H1 (cell line): ENCODE measurements at regions not wholly inside any gene's neighbourhood (a gene's known extent, or its start where the extent isn't known, plus 50 kb on each side); places are given as distances from the start of the nearest gene placed in this dataset.

ENCODE experiments used
- CTCF ChIA-PET: fragments of 300-600 bp; sonication (Branson Sonifier 250); formaldehyde crosslinking; loops from one replicate; lab custom pipeline; 2021; ENCODE audit not compliant: partially characterized antibody; lab: Charles Lee
- POLR2A ChIA-PET: fragments of 300-600 bp; sonication (Branson Sonifier 250); formaldehyde crosslinking; loops from one replicate; lab custom pipeline; 2021; ENCODE audit warnings: inconsistent platforms; ENCODE audit not compliant: partially characterized antibody; lab: Charles Lee
- DNase-seq, 2 experiments: peaks; one replicate each; pipeline versions ENCODE4 v3.0.0 to v3.0.0-alpha.2; 2010 to 2022; ENCODE audit warnings: low spot score in 2 of 2, low read depth in 1 of 2, mixed read lengths in 1 of 2
- FAIRE-seq: peaks from 2 replicates; lab custom pipeline; 2011; peaks lifted over from hg19 to GRCh38; lab: Jason Lieb, UNC
- H2AFZ ChIP-seq: 2 replicates; pipeline ENCODE4 v1.8.1; 2012; ENCODE audit warnings: low read length, inconsistent platforms
- H2AK5ac ChIP-seq: 2 replicates; pipeline ENCODE4 v1.6.1; 2013; ENCODE audit warnings: low read depth, low read length
- H2BK120ac ChIP-seq: replicated peaks from 2 replicates; pipeline ENCODE3; 2013; ENCODE audit warnings: low read depth, low read length, inconsistent platforms
- H2BK12ac ChIP-seq: 2 replicates; pipeline ENCODE4 v1.6.1; 2013; ENCODE audit warnings: low read depth, low read length
- H2BK15ac ChIP-seq: 2 replicates; pipeline ENCODE4 v1.6.1; 2013; ENCODE audit warnings: low read length
- H2BK20ac ChIP-seq: 2 replicates; pipeline ENCODE4 v1.6.1; 2013; ENCODE audit warnings: low read length
- H2BK5ac ChIP-seq: 2 replicates; pipeline ENCODE4 v1.6.1; 2013; ENCODE audit warnings: low read depth, low read length
- H3K14ac ChIP-seq: 2 replicates; pipeline ENCODE4 v1.6.1; 2013; ENCODE audit warnings: inconsistent platforms; ENCODE audit not compliant: insufficient read length
- H3K18ac ChIP-seq: 2 replicates; pipeline ENCODE4 v1.6.1; 2013; ENCODE audit warnings: low read length; ENCODE audit errors: extremely low read depth
- H3K23ac ChIP-seq: 2 replicates; pipeline ENCODE4 v1.6.1; 2013; ENCODE audit warnings: inconsistent platforms; ENCODE audit not compliant: insufficient read length
- H3K23me2 ChIP-seq: 2 replicates; pipeline ENCODE4 v1.6.1; 2013; ENCODE audit warnings: low read depth, low read length
- H3K27ac ChIP-seq: 2 replicates; pipeline ENCODE4 v1.6.1; 2011; ENCODE audit warnings: low read depth, low read length, inconsistent platforms
- H3K27me3 ChIP-seq, 4 experiments: replicated peaks in 1 of 4; 1 replicate in 1 of 4; 2 replicates in 3 of 4; pipeline versions ENCODE4 v1.6.1 to v1.8.1; 2011 to 2013; ENCODE audit warnings: low read length in 3 of 4, mild to moderate bottlenecking in 3 of 4, inconsistent platforms in 2 of 4, mixed read lengths in 2 of 4, moderate library complexity in 1 of 4; ENCODE audit not compliant: control insufficient read depth in 3 of 4, insufficient read depth in 3 of 4; ENCODE audit errors: extremely low read depth in 1 of 4
- H3K36me3 ChIP-seq, 4 experiments: 2 replicates each; pipeline versions ENCODE4 v1.6.1 to v1.8.1; 2011 to 2013; ENCODE audit warnings: mild to moderate bottlenecking in 4 of 4, low read length in 3 of 4, moderate library complexity in 2 of 4, control low read depth in 1 of 4, inconsistent platforms in 1 of 4; ENCODE audit not compliant: insufficient read depth in 4 of 4, control insufficient read depth in 2 of 4
- H3K4ac ChIP-seq: replicated peaks from 2 replicates; pipeline ENCODE3; 2013; ENCODE audit warnings: low read length, low read depth, mixed read lengths, inconsistent platforms; ENCODE audit not compliant: insufficient read length
- H3K4me1 ChIP-seq, 4 experiments: replicated peaks in 1 of 4; 1 replicate in 1 of 4; 2 replicates in 3 of 4; pipeline versions ENCODE4 v1.6.1 to v1.8.1; 2011 to 2013; ENCODE audit warnings: low read length in 3 of 4, inconsistent platforms in 2 of 4, mixed read lengths in 1 of 4; ENCODE audit not compliant: insufficient read depth in 4 of 4, control insufficient read depth in 3 of 4
- H3K4me2 ChIP-seq, 2 experiments: 2 replicates each; pipeline versions ENCODE4 v1.6.1 to v1.8.1; 2011 to 2013; ENCODE audit warnings: low read depth in 2 of 2, low read length in 2 of 2, control low read depth in 1 of 2, inconsistent platforms in 1 of 2, mild to moderate bottlenecking in 1 of 2; ENCODE audit not compliant: insufficient read depth in 1 of 2
- H3K4me3 ChIP-seq, 4 experiments: fragments of 200-600, 300-600 bp in 1 of 4; sonication (generic), shearing (Covaris generic), sonication (Bioruptor Twin) in 1 of 4; 2 replicates each; pipeline versions ENCODE4 v1.5.1 to v1.8.1; 2011 to 2016; ENCODE audit warnings: low read length in 4 of 4, low read depth in 3 of 4, control low read depth in 2 of 4, inconsistent platforms in 2 of 4, mild to moderate bottlenecking in 2 of 4, mixed read lengths in 1 of 4, moderate library complexity in 1 of 4; ENCODE audit not compliant: insufficient read depth in 2 of 4; ENCODE audit errors: extremely low read depth in 1 of 4
- H3K56ac ChIP-seq: replicated peaks from 2 replicates; pipeline ENCODE3; 2013; ENCODE audit warnings: low read depth, mild to moderate bottlenecking, mixed read lengths, low read length, inconsistent platforms; ENCODE audit not compliant: insufficient read length
- H3K79me1 ChIP-seq: 2 replicates; pipeline ENCODE4 v1.6.1; 2013; ENCODE audit warnings: low read depth, low read length, control low read depth
- H3K79me2 ChIP-seq, 2 experiments: 2 replicates each; pipeline versions ENCODE4 v1.6.1 to v1.8.1; 2012 to 2013; ENCODE audit warnings: low read length in 2 of 2, mild to moderate bottlenecking in 2 of 2, inconsistent platforms in 1 of 2; ENCODE audit not compliant: insufficient read depth in 2 of 2, control insufficient read depth in 1 of 2
- H3K9ac ChIP-seq, 4 experiments: replicated peaks in 1 of 4; 1 replicate in 1 of 4; 2 replicates in 3 of 4; pipeline versions ENCODE4 v1.6.1 to v1.8.1; 2011 to 2013; ENCODE audit warnings: low read depth in 3 of 4, low read length in 3 of 4, control low read depth in 2 of 4, mild to moderate bottlenecking in 2 of 4, moderate library complexity in 2 of 4, inconsistent platforms in 1 of 4; ENCODE audit errors: extremely low read depth in 1 of 4
- H3K9me3 ChIP-seq, 2 experiments: 2 replicates each; pipeline versions ENCODE4 v1.6.1 to v1.8.1; 2012 to 2013; ENCODE audit warnings: mild to moderate bottlenecking in 2 of 2, moderate library complexity in 2 of 2, control low read depth in 1 of 2, inconsistent platforms in 1 of 2, low read depth in 1 of 2, low read length in 1 of 2, mixed read lengths in 1 of 2; ENCODE audit not compliant: insufficient read depth in 2 of 2
- H4K20me1 ChIP-seq, 2 experiments: replicated peaks in 1 of 2; 2 replicates each; pipeline versions ENCODE3 to v1.8.1; 2011 to 2013; ENCODE audit warnings: inconsistent platforms in 2 of 2, low read length in 2 of 2, mild to moderate bottlenecking in 1 of 2; ENCODE audit not compliant: insufficient read depth in 2 of 2, control insufficient read depth in 1 of 2
- H4K5ac ChIP-seq: 2 replicates; pipeline ENCODE4 v1.6.1; 2013; ENCODE audit warnings: low read length, low read depth, mixed read lengths, inconsistent platforms; ENCODE audit not compliant: insufficient read length
- H4K8ac ChIP-seq: 2 replicates; pipeline ENCODE4 v1.8.0; 2013; ENCODE audit warnings: mild to moderate bottlenecking, moderate library complexity, low read length, inconsistent platforms; ENCODE audit not compliant: insufficient read depth; ENCODE audit errors: extremely low read depth
- H4K91ac ChIP-seq: replicated peaks from 2 replicates; pipeline ENCODE3; 2013; ENCODE audit warnings: low read length, mixed read lengths, inconsistent platforms; ENCODE audit not compliant: insufficient read length
- BCL11A ChIP-seq, 2 experiments: IDR thresholded peaks; one replicate each; pipeline ENCODE4 v1.6.1; 2011; ENCODE audit warnings: low read depth in 2 of 2, low read length in 2 of 2, mild to moderate bottlenecking in 2 of 2
- E2F6 ChIP-seq: IDR thresholded peaks from 2 replicates; pipeline ENCODE4 v1.6.1; 2012; ENCODE audit warnings: inconsistent platforms
- EGR1 ChIP-seq: IDR thresholded peaks from 2 replicates; pipeline ENCODE4 v1.6.1; 2011; ENCODE audit warnings: low read depth, low read length, borderline replicate concordance
- FOSL1 ChIP-seq: IDR thresholded peaks from 2 replicates; pipeline ENCODE4 v1.6.1; 2011; ENCODE audit warnings: mild to moderate bottlenecking, low read depth, low read length, moderate library complexity; ENCODE audit not compliant: insufficient read depth
- KDM1A ChIP-seq: fragments of 200-600, 300-600 bp; sonication (generic); IDR thresholded peaks from 2 replicates; pipeline ENCODE4 v1.7.1; 2016; ENCODE audit warnings: mild to moderate bottlenecking, low read length, borderline replicate concordance
- KDM5A ChIP-seq: fragments of 200-600 bp; IDR thresholded peaks from 2 replicates; pipeline ENCODE4 v1.7.1; 2012; ENCODE audit warnings: mild to moderate bottlenecking, low read length, inconsistent platforms, mixed read lengths
- MAX ChIP-seq: IDR thresholded peaks from 2 replicates; pipeline ENCODE4 v1.6.1; 2012; ENCODE audit warnings: inconsistent platforms
- RFX5 ChIP-seq: IDR thresholded peaks from 2 replicates; pipeline ENCODE4 v1.6.1; 2011; ENCODE audit warnings: low read depth, low read length, improper control_type of control experiment, borderline replicate concordance
- SAP30 ChIP-seq: fragments of 300-600 bp; sonication (generic); IDR thresholded peaks from 2 replicates; pipeline ENCODE4 v1.7.1; 2012; ENCODE audit warnings: low read length, moderate library complexity, mild to moderate bottlenecking, inconsistent platforms; ENCODE audit not compliant: insufficient read depth, insufficient replicate concordance
- SRF ChIP-seq: IDR thresholded peaks from 2 replicates; pipeline ENCODE4 v1.6.1; 2011; ENCODE audit warnings: mild to moderate bottlenecking, low read depth, low read length, moderate library complexity
- TAF7 ChIP-seq: optimal IDR thresholded peaks from 2 replicates; pipeline ENCODE3; 2011; ENCODE audit warnings: low read depth, mild to moderate bottlenecking, inconsistent platforms, low read length, moderate library complexity, borderline replicate concordance
- WGBS, 2 experiments: shearing (Covaris generic) in 1 of 2; methylation state at CpG; one replicate each; pipeline versions ENCODE4 v1.1.6 to v1.1.7; 2013 to 2015; ENCODE audit warnings: low lambda C conversion rate in 2 of 2, mixed read lengths in 2 of 2, inconsistent platforms in 1 of 2, low coverage in 1 of 2, missing lambda C conversion rate in 1 of 2; ENCODE audit not compliant: insufficient replicate concordance in 2 of 2, insufficient coverage in 1 of 2, insufficient read length in 1 of 2; ENCODE audit errors: extremely low coverage in 1 of 2, missing lambda C conversion rate in 1 of 2; 5-methylcytosine and 5-hydroxymethylcytosine counted together
- TF ChIP-seq, protein P1 (sequence below): IDR thresholded peaks from 2 replicates; pipeline ENCODE4 v1.6.1; 2012; ENCODE audit warnings: low read length, inconsistent platforms

GRCh38 chr2:7116511-7116910, 199.3 kb downstream of the RNF144A start:
- CTCF ChIA-PET: interaction anchor here (0.6 to 6.2 kb wide), 6 partner anchors 8 to 1161 kb away, joined by 3 to 40 read pairs (median 4); no protein-coding TSS in a partner anchor
- no peak overlapping the region for H4K8ac ChIP-seq
- no peak overlapping the region for H3K4ac ChIP-seq
- H3K27me3 ChIP-seq: no peaks in the 10 kb centered on the region
- H3K23ac ChIP-seq: no peak overlapping the region
- POLR2A ChIA-PET: no interaction called here
- no peak overlapping the region for H3K27ac ChIP-seq
- no peak overlapping the region for H3K9ac ChIP-seq
- H3K36me3 ChIP-seq: no peaks in the 10 kb centered on the region
- DNase-seq (no peak), FAIRE-seq (no peak)
- no peak overlapping the region for H3K18ac ChIP-seq
- no peak overlapping the region for H3K4me2 ChIP-seq
- no peak overlapping the region for H4K91ac ChIP-seq
- 90% methylated on average over 2 of the region's 2 CpGs; no CpG with 5 or more reads in 1 of the 2 experiments for WGBS, 2 experiments
- no peaks in the 10 kb centered on the region for H3K79me2 ChIP-seq
- no peak overlapping the region for H2AFZ ChIP-seq
- no peak overlapping the region for H2BK15ac ChIP-seq
- no peaks in the 10 kb centered on the region for H3K23me2 ChIP-seq
- no peaks in the 10 kb centered on the region; a peak in 2 of 7 replicates for H3K4me1 ChIP-seq
- no peak overlapping the region for H3K56ac ChIP-seq
- no peaks in the 10 kb centered on the region for H3K79me1 ChIP-seq
- no peak overlapping the region for H2BK120ac ChIP-seq
- no peak overlapping the region for H4K5ac ChIP-seq
- no peak overlapping the region for H3K4me3 ChIP-seq
- no peak overlapping the region for H2BK20ac ChIP-seq
- no peak overlapping the region for H2AK5ac ChIP-seq
- H3K9me3 ChIP-seq: peaks cover 2 to 3% of the 10 kb centered on the region in 2 experiments; a peak in 1 of 4 replicates
- no peak overlapping the region for H2BK12ac ChIP-seq
- no peaks in the 10 kb centered on the region for H4K20me1 ChIP-seq
- no peak overlapping the region for H3K14ac ChIP-seq
- no peak overlapping the region for H2BK5ac ChIP-seq
- TF ChIP-seq BCL11A (IDR thresholded peaks at IDR 0.05; ENCODE audit: low read depth in 2 of 2, low read length in 2 of 2): no peak
- TF ChIP-seq SRF: no peak
- no peak for TF ChIP-seq SAP30
- TF ChIP-seq KDM5A: no peak
- TF ChIP-seq KDM1A: no peak
- no peak for TF ChIP-seq RFX5
- no peak for TF ChIP-seq MAX
- TF ChIP-seq E2F6: no peak
- TF ChIP-seq EGR1: no peak
- TF ChIP-seq TAF7: no peak
- TF ChIP-seq, protein P1, sequence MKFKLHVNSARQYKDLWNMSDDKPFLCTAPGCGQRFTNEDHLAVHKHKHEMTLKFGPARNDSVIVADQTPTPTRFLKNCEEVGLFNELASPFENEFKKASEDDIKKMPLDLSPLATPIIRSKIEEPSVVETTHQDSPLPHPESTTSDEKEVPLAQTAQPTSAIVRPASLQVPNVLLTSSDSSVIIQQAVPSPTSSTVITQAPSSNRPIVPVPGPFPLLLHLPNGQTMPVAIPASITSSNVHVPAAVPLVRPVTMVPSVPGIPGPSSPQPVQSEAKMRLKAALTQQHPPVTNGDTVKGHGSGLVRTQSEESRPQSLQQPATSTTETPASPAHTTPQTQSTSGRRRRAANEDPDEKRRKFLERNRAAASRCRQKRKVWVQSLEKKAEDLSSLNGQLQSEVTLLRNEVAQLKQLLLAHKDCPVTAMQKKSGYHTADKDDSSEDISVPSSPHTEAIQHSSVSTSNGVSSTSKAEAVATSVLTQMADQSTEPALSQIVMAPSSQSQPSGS: no peak
- TF ChIP-seq FOSL1: no peak
